BE2C (cell line): ENCODE measurements at regions not wholly inside any gene's neighbourhood (a gene's known extent, or its start where the extent isn't known, plus 50 kb on each side); places are given as distances from the start of the nearest gene placed in this dataset.

ENCODE experiments used
- DNase-seq: peaks from one replicate; pipeline ENCODE4 v3.0.0-alpha.2; 2020
- H3K27me3 ChIP-seq: fragments of 250-450 bp; sonication (Bioruptor Pico); 2 replicates; pipeline ENCODE4 v1.5.1; 2020; ENCODE audit warnings: mild to moderate bottlenecking
- H3K36me3 ChIP-seq: fragments of 250-450 bp; sonication (Bioruptor Pico); 2 replicates; pipeline ENCODE4 v1.5.1; 2020; ENCODE audit warnings: mild to moderate bottlenecking
- H3K4me1 ChIP-seq: fragments of 250-450 bp; sonication (Bioruptor Pico); 2 replicates; pipeline ENCODE4 v1.5.1; 2020
- H3K4me3 ChIP-seq: 2 replicates; pipeline ENCODE4 v1.5.1; 2011; ENCODE audit warnings: low read depth, low read length
- H3K9me3 ChIP-seq: fragments of 250-450 bp; sonication (Bioruptor Pico); 2 replicates; pipeline ENCODE4 v1.5.1; 2020
- TF ChIP-seq, protein P1 (sequence below): IDR thresholded peaks from 2 replicates; pipeline ENCODE4 v1.5.1; 2012; ENCODE audit warnings: mild to moderate bottlenecking, low read depth, low read length

DNA sequence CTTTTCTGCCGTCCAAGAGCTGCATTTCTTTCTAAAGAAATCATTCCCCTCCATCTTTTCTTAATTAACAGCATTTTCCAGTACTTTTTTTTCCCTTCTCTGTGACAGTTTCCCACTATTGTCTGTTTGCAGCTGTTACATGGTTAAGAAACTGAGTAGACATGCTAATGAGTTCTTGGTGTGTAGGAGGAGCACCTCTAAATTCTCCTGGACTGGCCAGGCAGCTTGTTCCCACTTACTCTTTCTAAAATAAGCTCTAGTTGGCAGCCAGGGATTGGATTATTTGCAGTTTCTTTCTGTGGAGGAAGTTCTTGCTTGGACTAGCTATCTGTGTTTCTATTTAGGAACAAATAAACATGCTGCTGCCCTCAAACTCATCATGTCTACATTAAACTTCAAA, 235.1 kb upstream of the GAP43 start:
- H3K36me3 ChIP-seq = no peaks in the 10 kb centered on the region
- peaks cover 22% of the 10 kb centered on the region for H3K4me1 ChIP-seq
- H3K9me3 ChIP-seq = no peaks in the 10 kb centered on the region
- TF ChIP-seq, protein P1, sequence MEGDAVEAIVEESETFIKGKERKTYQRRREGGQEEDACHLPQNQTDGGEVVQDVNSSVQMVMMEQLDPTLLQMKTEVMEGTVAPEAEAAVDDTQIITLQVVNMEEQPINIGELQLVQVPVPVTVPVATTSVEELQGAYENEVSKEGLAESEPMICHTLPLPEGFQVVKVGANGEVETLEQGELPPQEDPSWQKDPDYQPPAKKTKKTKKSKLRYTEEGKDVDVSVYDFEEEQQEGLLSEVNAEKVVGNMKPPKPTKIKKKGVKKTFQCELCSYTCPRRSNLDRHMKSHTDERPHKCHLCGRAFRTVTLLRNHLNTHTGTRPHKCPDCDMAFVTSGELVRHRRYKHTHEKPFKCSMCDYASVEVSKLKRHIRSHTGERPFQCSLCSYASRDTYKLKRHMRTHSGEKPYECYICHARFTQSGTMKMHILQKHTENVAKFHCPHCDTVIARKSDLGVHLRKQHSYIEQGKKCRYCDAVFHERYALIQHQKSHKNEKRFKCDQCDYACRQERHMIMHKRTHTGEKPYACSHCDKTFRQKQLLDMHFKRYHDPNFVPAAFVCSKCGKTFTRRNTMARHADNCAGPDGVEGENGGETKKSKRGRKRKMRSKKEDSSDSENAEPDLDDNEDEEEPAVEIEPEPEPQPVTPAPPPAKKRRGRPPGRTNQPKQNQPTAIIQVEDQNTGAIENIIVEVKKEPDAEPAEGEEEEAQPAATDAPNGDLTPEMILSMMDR = no peak
- H3K4me3 ChIP-seq = no peak overlapping the region
- no peaks in the 10 kb centered on the region for H3K27me3 ChIP-seq
- DNase-seq = no peak

DNA sequence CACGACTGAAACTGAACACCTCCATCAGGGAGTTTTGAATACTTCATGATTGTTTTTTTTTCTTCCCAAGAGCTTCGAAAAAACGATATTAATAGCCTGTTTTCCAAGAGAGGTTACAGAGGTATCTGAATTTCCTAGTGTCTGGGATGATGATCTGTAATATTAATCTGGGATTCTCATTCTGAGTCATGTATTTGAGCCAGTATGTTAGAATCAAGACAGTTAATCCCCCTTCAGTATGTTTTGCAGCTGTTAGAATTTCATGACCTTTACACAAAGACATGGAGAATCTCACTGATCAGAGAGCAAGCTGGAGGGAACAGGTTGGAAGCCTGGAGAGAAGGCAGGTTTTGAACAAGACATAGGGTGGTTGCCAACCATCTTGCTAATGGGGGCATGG, 234.5 kb upstream of the GAP43 start:
- TF ChIP-seq, protein P1 = no peak
- Histone ChIP-seq H3K36me3 (no peaks in the 10 kb centered on the region), H3K27me3 (no peaks in the 10 kb centered on the region), H3K4me1 (peaks cover 22% of the 10 kb centered on the region), H3K4me3 (no peak overlapping the region), H3K9me3 (no peaks in the 10 kb centered on the region)
- DNase-seq = no peak

DNA sequence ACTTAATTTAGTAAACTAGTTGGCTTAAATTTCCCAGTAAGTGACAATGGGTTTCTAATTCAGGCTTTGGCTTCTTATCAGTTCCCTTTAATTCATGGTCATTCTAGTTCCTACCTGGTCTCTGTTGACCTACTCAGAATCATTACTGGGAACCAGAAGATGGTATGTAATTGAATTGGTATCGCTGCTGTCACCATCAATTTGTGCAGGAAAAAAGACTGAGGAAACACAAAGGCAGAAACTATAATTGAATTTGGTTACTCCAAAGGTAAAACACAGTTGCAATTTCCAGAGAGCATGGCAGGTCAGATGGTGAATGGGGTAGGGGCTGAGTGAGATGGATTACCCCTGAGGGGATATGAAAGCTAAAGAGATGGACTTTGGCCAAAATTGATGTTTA, 226.5 kb upstream of the GAP43 start:
- Histone ChIP-seq H3K27me3 (no peaks in the 10 kb centered on the region), H3K4me1 (peaks cover 49% of the 10 kb centered on the region), H3K9me3 (no peaks in the 10 kb centered on the region), H3K36me3 (no peaks in the 10 kb centered on the region), H3K4me3 (no peak overlapping the region)
- peak; percentile 67 for DNase-seq
- TF ChIP-seq, protein P1 = no peak

DNA sequence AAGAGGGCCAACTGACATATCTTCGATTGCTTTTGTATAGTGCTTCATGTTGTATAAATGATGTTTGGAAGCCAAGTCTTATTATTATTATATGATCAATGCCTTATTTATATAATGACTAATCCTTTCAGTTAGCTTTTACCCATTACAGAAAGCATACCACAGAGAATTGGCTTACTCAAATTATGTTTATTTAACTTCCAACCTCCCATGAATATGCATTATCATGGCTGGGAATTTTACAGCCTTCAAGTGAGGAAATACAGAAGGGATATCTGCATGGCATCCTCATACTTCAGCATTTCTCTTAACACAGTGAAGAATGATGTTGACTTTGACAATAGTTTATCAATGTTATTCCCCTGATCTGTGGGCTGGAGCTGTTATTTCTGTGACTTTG, 225.9 kb upstream of the GAP43 start:
- H3K4me1 ChIP-seq = peaks cover 49% of the 10 kb centered on the region
- no peak overlapping the region for H3K4me3 ChIP-seq
- no peaks in the 10 kb centered on the region for H3K36me3 ChIP-seq
- no peaks in the 10 kb centered on the region for H3K27me3 ChIP-seq
- no peak for DNase-seq
- H3K9me3 ChIP-seq = no peaks in the 10 kb centered on the region
- TF ChIP-seq, protein P1 = no peak

DNA sequence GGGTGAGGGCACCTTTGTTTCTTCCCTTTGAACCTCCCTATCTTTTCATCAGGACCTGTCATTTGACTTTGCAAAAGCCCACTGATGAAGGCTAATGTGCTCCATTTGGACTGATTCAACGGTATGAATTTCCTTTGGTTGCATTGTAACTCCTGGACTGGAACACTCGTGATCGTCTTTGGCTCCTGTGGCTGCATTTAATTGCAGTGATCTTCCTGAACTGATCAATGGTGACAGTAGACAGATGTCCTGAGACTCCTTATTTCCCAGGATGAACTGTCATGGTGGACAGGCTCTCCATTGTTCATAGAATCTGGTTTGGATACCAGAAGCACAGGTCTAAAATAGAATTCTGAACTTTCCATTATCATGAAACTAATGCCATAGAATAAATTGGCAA, 224.8 kb upstream of the GAP43 start:
- DNase-seq = peak; percentile 17
- no peaks in the 10 kb centered on the region for H3K36me3 ChIP-seq
- H3K9me3 ChIP-seq = no peaks in the 10 kb centered on the region
- no peaks in the 10 kb centered on the region for H3K27me3 ChIP-seq
- H3K4me3 ChIP-seq = no peak overlapping the region
- peaks cover 50% of the 10 kb centered on the region for H3K4me1 ChIP-seq
- TF ChIP-seq, protein P1 = no peak

DNA sequence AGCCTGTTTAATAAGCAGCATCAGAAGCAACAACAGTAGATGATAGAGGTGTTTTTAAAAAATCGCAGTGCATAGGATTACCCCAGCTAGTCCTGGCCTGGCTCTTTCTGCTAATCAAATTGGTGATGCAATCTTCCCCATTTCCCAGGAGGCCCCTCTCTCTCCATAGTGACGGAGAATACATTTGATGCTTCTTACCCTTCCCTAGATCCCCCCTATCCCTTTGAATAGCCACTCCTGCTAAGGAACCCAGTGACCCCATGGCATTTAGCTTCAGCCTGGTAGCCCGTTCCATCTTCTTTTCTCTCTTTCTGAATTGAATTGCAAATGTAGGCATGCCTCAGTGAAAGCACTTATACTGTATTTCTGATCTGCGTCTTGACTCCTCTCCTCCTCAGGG, 223.6 kb upstream of the GAP43 start:
- peaks cover 61% of the 10 kb centered on the region for H3K4me1 ChIP-seq
- no peak overlapping the region for H3K4me3 ChIP-seq
- no peaks in the 10 kb centered on the region for H3K27me3 ChIP-seq
- TF ChIP-seq, protein P1 = no peak
- no peaks in the 10 kb centered on the region for H3K9me3 ChIP-seq
- peak; percentile 51 for DNase-seq
- H3K36me3 ChIP-seq = no peaks in the 10 kb centered on the region
